GM21576 (cell line): ENCODE measurements at regions not wholly inside any gene's neighbourhood (a gene's known extent, or its start where the extent isn't known, plus 50 kb on each side); places are given as distances from the start of the nearest gene placed in this dataset.
"Not testable (repeated sequence)": the region's sequence is repeated elsewhere in the genome, so short reads cannot be mapped to it uniquely, and the experiment has no call there.

Experiments
- ATAC-seq: cut with Tn5 transposase; IDR thresholded peaks from one replicate; pipeline ENCODE4 v1.9.1; 2021; ENCODE audit warnings: mild to moderate bottlenecking, moderate library complexity; ENCODE audit not compliant: unreplicated experiment

GRCh38 chrX:117510453-117510852 lies 606.2 kb downstream of the KLHL13 start:
- ATAC-seq: no peak

GRCh38 chrX:117508021-117508420 lies 608.6 kb downstream of the KLHL13 start:
- no peak for ATAC-seq

- ATAC-seq: no peak
Observed at GRCh38 chrX:117487421-117487820, 629.2 kb downstream of the KLHL13 start.

GRCh38 chrX:117483950-117484349 lies 632.7 kb downstream of the KLHL13 start:
- ATAC-seq: no peak

- ATAC-seq: no peak
Observed at GRCh38 chrX:117458243-117458968, 658.2 kb downstream of the KLHL13 start.

GRCh38 chrX:117455787-117456186 lies 660.8 kb downstream of the KLHL13 start:
- ATAC-seq: no peak

GRCh38 chrX:117429501-117429900 lies 687.1 kb downstream of the KLHL13 start:
- no peak for ATAC-seq

GRCh38 chrX:117407449-117408150 lies 709.0 kb downstream of the KLHL13 start:
- no peak for ATAC-seq

GRCh38 chrX:117400839-117401238 lies 715.8 kb downstream of the KLHL13 start:
- no peak for ATAC-seq

GRCh38 chrX:117400005-117400404 lies 716.6 kb downstream of the KLHL13 start:
- no peak for ATAC-seq

GRCh38 chrX:117397844-117398243 lies 718.8 kb downstream of the KLHL13 start:
- no peak for ATAC-seq

GRCh38 chrX:117394506-117395070 lies 722.0 kb downstream of the KLHL13 start:
- ATAC-seq: not testable (repeated sequence)

GRCh38 chrX:117392360-117392759 lies 724.2 kb downstream of the KLHL13 start:
- not testable (repeated sequence) for ATAC-seq

GRCh38 chrX:117376460-117376859 lies 740.1 kb downstream of the KLHL13 start:
- no peak for ATAC-seq

GRCh38 chrX:117335209-117335608 lies 781.4 kb downstream of the KLHL13 start:
- no peak for ATAC-seq

- no peak for ATAC-seq
Observed at GRCh38 chrX:117327373-117327772, 789.2 kb downstream of the KLHL13 start.

- ATAC-seq: no peak
Observed at GRCh38 chrX:117325706-117326105, 790.9 kb downstream of the KLHL13 start.

GRCh38 chrX:117305168-117305766 lies 811.3 kb downstream of the KLHL13 start:
- ATAC-seq: no peak

GRCh38 chrX:117301086-117301485 lies 815.5 kb downstream of the KLHL13 start:
- no peak for ATAC-seq

- ATAC-seq: no peak
Observed at GRCh38 chrX:117291760-117292159, 824.9 kb downstream of the KLHL13 start.

GRCh38 chrX:117274965-117275364 lies 812.2 kb upstream of the CT83 start:
- no peak for ATAC-seq
